CD4-positive, CD25-positive, alpha-beta regulatory T cell (primary cell): ENCODE measurements at regions not wholly inside any gene's neighbourhood (a gene's known extent, or its start where the extent isn't known, plus 50 kb on each side); places are given as distances from the start of the nearest gene placed in this dataset.
"Not testable (repeated sequence)": the region's sequence is repeated elsewhere in the genome, so short reads cannot be mapped to it uniquely, and the experiment has no call there.

Experiments
- ATAC-seq, 2 donors: fragments of 150-1000 bp; cut with Tn5 transposase; one replicate each; pipeline ENCODE4 v1.10.0; 2021; ENCODE audit warnings: low read depth in 2 of 2, moderate number of reproducible peaks in 2 of 2, moderate library complexity in 1 of 2
- DNase-seq, 3 donors: peaks; one replicate each; pipeline versions ENCODE4 v3.0.0 to v3.0.0-alpha.2; 2012 to 2022; ENCODE audit warnings: mixed read lengths in 1 of 3
- H3K27ac ChIP-seq: one replicate; pipeline ENCODE4 v1.7.0; 2013; ENCODE audit warnings: mild to moderate bottlenecking, low read length; ENCODE audit not compliant: insufficient read depth, poor library complexity, severe bottlenecking
- H3K27me3 ChIP-seq: one replicate; pipeline ENCODE4 v1.7.0; 2013; ENCODE audit warnings: low read length; ENCODE audit not compliant: control insufficient read depth, insufficient read depth
- H3K36me3 ChIP-seq: one replicate; pipeline ENCODE4 v1.7.0; 2013; ENCODE audit warnings: mild to moderate bottlenecking, low read length, moderate library complexity; ENCODE audit not compliant: control insufficient read depth, insufficient read depth
- H3K4me1 ChIP-seq: 2 replicates; pipeline ENCODE4 v1.7.0; 2013; ENCODE audit warnings: mild to moderate bottlenecking, low read length; ENCODE audit not compliant: insufficient read depth, control insufficient read depth, poor library complexity, severe bottlenecking
- H3K4me3 ChIP-seq: one replicate; pipeline ENCODE4 v1.7.0; 2013; ENCODE audit warnings: low read depth, mild to moderate bottlenecking, low read length, moderate library complexity
- H3K9me3 ChIP-seq, 2 experiments: 1 replicate in 1 of 2; 2 replicates in 1 of 2; pipeline ENCODE4 v1.7.0; 2013; ENCODE audit warnings: low read length in 2 of 2, mild to moderate bottlenecking in 1 of 2, moderate library complexity in 1 of 2; ENCODE audit not compliant: control insufficient read depth in 2 of 2
- H3K27ac Mint-ChIP-seq, 3 donors: one replicate each; pipeline ENCODE4 v1.8.0; 2020 to 2022; ENCODE audit warnings: mild to moderate bottlenecking in 3 of 3, mixed read lengths in 3 of 3, moderate library complexity in 2 of 3
- H3K27me3 Mint-ChIP-seq: one replicate; pipeline ENCODE4 v1.8.0; 2022; ENCODE audit warnings: mild to moderate bottlenecking, mixed read lengths
- H3K36me3 Mint-ChIP-seq: one replicate; pipeline ENCODE4 v1.8.0; 2020; ENCODE audit warnings: mixed read lengths
- H3K4me1 Mint-ChIP-seq, 4 donors: one replicate each; pipeline ENCODE4 v1.8.0; 2020 to 2022; ENCODE audit warnings: mixed read lengths in 4 of 4, mild to moderate bottlenecking in 1 of 4
- H3K4me3 Mint-ChIP-seq, 4 donors: one replicate each; pipeline ENCODE4 v1.8.0; 2020 to 2022; ENCODE audit warnings: mild to moderate bottlenecking in 4 of 4, mixed read lengths in 4 of 4, moderate library complexity in 3 of 4
- H3K9me3 Mint-ChIP-seq, 7 donors: one replicate each; pipeline ENCODE4 v1.8.0; 2020 to 2022; ENCODE audit warnings: mixed read lengths in 7 of 7, mild to moderate bottlenecking in 3 of 7, moderate library complexity in 2 of 7

DNA sequence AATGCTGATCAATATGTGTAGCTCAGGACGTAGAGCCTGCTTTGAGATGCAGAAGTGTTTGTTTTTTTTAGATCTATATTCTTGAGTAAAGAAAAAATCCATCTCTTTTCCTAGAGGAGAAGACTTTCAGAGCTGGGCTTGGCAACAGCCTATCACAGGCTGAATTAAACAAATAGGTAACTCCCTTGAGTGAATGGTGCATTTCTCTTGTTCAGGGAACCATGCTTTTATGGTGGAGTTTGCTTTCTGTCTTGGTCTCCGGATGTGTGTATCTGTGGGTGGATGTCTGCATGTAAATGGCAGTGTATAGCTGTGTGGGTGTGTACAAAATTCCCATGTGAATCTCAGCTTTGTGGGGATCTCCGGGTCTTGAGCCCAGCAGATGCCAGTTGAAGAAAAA is 82.3 kb upstream of the KRTAP5-11 start:
- H3K27me3 Mint-ChIP-seq, result peaks cover 25% of the 10 kb centered on the region
- not testable (repeated sequence) for H3K9me3 ChIP-seq, ATAC-seq, H3K36me3 ChIP-seq, H3K27ac Mint-ChIP-seq, H3K9me3 Mint-ChIP-seq, H3K27ac ChIP-seq, H3K4me3 ChIP-seq, H3K4me3 Mint-ChIP-seq, H3K27me3 ChIP-seq, H3K4me1 Mint-ChIP-seq, H3K36me3 Mint-ChIP-seq, H3K4me1 ChIP-seq, DNase-seq

DNA sequence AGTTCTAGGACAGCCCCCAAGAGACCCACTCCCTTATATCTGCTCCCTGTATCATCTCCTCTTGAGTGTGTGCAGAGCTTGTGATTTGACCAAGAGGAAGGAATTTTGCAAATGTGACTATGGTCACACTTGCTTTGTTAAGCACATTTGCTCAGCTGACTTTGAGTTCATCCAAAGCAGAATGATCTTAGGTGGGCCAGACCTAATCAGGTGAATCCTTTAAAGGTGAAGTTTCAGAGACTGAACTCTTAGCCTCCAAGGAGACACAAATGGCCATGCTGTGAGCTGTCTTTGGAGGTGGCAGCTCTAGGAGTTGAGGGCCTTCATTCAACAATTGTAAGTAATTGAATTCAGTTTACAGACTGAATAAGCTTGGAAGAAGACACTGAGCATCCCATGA is 115.4 kb upstream of the KRTAP5-11 start:
- not testable (repeated sequence) for H3K27me3 Mint-ChIP-seq, H3K9me3 Mint-ChIP-seq, H3K4me3 ChIP-seq, H3K4me3 Mint-ChIP-seq, H3K36me3 Mint-ChIP-seq, H3K4me1 ChIP-seq, H3K9me3 ChIP-seq, ATAC-seq, H3K27me3 ChIP-seq, H3K36me3 ChIP-seq, DNase-seq, H3K4me1 Mint-ChIP-seq, H3K27ac Mint-ChIP-seq, H3K27ac ChIP-seq

DNA sequence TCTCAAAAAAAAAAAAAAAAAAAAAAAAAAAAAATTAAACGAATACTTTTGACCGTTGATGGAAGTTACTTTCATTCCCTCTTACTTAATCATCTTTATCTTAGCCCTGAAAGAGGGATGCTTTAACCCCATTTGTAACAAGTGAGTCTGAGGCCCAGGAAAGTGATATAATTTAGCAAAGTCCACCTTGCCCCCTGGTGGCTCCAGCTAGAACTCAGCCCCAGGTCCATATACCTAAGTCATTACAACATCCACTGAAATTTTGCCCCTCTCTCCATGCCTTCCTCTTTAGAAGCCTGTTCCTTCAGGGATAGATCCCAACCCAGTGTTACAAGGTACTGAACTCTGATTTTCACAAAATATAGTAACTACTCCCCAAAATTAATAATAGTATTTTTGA is 116.3 kb upstream of the KRTAP5-11 start:
- not testable (repeated sequence) for H3K27ac ChIP-seq, H3K27ac Mint-ChIP-seq, H3K4me1 ChIP-seq, H3K36me3 ChIP-seq, H3K27me3 ChIP-seq, H3K4me3 Mint-ChIP-seq, H3K9me3 Mint-ChIP-seq, ATAC-seq, H3K4me3 ChIP-seq, H3K27me3 Mint-ChIP-seq, H3K9me3 ChIP-seq, H3K4me1 Mint-ChIP-seq, H3K36me3 Mint-ChIP-seq
- DNase-seq, result peak in 1 of 3 donors; percentile 4

DNA sequence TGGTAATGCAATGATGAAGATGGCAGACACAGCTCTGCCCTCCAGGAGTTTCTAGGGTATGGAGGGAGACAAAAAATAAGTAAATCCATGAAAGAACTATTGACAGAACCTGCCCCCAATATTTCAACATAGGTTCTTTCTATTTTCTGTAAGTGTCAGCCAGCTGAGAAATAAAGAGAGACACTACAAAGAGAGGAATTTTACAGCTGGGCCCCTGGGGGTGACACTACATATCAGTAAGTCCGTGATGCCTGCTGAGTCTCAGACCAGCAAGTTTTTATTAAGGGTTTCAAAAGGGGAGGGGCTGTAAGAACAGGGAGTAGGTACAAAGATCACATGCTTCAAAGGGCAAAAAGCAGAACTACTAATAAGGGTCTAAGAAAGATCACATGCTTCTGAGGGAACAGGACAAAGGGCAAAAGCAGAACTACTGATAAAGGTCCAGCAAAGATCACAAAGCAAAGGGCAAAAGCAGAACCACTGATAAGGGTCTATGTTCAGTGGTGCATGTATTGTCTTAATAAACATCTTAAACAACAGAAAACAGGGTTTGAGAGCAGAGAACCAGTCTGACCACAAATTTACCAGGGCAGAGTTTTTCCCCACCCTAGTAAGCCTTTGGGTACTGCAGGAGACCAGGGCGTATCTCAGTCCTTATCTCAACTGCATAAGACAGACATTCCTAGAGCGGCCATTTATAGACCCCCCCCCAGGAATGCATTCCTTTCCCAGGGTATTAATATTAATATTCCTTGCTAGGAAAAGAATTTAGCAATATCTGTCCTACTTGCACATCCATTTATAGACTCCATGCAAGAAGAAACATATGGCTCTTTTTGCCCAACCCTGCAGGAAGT is 119.0 kb upstream of the KRTAP5-11 start:
- H3K4me3 Mint-ChIP-seq, DNase-seq, H3K4me3 ChIP-seq, H3K27ac Mint-ChIP-seq, H3K27ac ChIP-seq, H3K36me3 ChIP-seq, H3K9me3 ChIP-seq, H3K36me3 Mint-ChIP-seq, H3K4me1 Mint-ChIP-seq, H3K9me3 Mint-ChIP-seq, H3K27me3 Mint-ChIP-seq, ATAC-seq, H3K27me3 ChIP-seq, H3K4me1 ChIP-seq: not testable (repeated sequence)

DNA sequence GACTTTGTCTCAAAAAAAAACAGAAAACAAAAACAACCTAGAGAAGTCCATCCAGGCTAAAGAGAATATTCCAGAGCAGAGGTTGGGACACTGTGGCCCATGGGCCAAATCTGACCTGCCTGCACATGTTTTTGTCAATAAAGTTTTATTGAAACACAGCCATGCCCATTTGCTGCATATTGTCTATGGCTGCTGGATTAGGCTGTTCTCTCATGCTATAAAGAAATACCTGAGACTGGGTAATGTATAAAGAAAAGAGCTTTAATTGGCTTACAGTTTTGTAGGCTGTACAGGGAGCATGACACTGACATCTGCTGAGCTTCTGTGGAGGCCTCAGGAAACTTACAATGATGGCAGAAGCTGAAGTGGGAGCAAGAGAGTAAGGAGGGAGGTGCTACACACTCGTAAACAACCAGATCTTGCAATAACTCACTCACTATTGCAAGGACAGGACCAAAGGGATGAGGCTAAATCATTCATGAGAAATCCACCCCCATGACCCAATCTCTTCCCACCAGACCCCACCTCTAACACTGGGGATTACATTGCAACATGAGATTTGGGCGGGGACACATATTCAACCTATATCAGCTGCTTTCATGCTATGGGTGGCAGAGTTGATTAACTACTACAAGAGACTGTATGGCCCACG is 122.5 kb upstream of the KRTAP5-11 start:
- ATAC-seq, H3K9me3 Mint-ChIP-seq, H3K36me3 Mint-ChIP-seq, H3K4me3 Mint-ChIP-seq, H3K4me1 ChIP-seq, H3K4me3 ChIP-seq, H3K27ac ChIP-seq, H3K27me3 ChIP-seq, H3K27ac Mint-ChIP-seq, H3K27me3 Mint-ChIP-seq, DNase-seq, H3K4me1 Mint-ChIP-seq, H3K36me3 ChIP-seq, H3K9me3 ChIP-seq: not testable (repeated sequence)

DNA sequence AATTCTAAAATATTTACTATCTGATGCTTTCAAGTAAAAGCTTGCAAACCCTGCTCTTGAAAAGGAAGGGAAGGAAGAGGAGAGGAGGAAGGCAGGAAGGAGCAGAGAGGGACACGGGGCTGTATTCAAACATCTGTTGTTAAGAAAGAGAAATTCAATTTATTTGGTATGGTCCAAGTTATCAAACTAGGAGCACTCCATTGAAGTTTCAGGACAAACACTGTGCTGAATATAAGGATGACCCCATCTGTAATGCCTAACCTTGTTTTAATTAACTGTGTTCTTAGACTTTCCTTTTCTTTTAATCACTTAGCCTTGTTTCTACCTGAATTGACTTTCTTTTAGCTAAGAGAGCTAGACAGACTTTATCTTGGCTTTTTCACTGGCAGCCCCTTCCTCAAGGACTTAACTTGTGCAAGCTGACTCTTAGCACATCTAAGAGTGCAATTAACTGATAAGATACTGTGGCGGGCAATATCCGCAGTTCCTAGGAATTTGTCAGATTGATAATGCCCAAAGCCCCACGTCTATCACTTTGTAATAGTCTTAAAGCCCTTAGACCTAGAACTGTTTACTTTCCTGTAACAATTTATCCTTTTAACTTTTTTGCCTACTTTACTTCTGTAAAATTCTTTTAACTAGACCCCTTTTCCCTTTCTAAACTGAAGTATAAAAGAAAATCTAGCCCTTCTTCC is 123.2 kb upstream of the KRTAP5-11 start:
- not testable (repeated sequence) for H3K4me3 Mint-ChIP-seq, H3K36me3 ChIP-seq, H3K4me1 Mint-ChIP-seq, H3K4me1 ChIP-seq, H3K27ac Mint-ChIP-seq, H3K9me3 ChIP-seq, H3K27ac ChIP-seq, H3K9me3 Mint-ChIP-seq, H3K4me3 ChIP-seq, H3K27me3 ChIP-seq, DNase-seq, H3K36me3 Mint-ChIP-seq, ATAC-seq, H3K27me3 Mint-ChIP-seq

DNA sequence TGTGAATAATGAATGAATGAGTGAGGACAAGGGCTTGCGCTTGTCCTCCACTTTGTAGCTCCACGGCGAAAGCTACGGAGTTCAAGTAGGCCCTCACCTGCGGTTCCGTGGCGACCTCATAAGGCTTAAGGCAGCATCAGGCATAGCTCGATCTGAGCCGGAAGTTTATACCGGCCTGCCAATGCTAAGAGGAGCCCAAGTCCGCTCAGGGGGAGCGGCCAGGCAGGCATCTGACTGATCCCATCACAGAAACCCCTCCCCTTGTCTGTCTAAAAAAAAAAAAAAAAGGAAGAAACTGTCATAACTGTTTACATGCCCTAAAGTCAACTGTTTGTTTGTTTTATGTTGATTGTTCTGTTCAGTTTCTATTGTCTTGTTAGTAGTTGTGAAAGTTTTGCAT is 124.4 kb upstream of the KRTAP5-11 start:
- not testable (repeated sequence) for H3K4me3 Mint-ChIP-seq, H3K9me3 ChIP-seq, ATAC-seq, H3K9me3 Mint-ChIP-seq, DNase-seq, H3K4me1 Mint-ChIP-seq, H3K27me3 Mint-ChIP-seq, H3K4me1 ChIP-seq, H3K27ac ChIP-seq, H3K36me3 ChIP-seq, H3K27me3 ChIP-seq, H3K36me3 Mint-ChIP-seq, H3K4me3 ChIP-seq
- H3K27ac Mint-ChIP-seq, result peak overlapping the region in 1 of 3 donors; percentile 10

DNA sequence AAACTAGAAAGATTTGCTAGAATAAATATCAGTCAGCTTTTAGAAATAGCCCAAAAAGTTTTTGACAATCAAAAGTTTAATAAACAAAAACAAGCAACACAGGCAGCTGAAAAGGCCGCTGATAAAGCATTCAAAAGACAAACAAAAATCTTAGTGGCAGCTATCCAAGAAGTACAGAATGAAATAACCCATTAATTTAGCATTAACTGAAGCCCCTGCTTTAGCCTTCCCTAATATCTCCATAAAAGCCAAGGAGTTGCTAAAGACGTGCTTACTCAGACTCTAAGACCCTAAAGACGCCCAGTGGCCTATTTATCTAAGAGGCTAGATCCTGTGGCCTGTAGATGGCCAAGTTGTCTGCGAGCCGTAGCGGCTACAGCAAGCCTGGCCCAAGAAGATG is 123.5 kb upstream of the DEFB108B start:
- not testable (repeated sequence) for H3K36me3 ChIP-seq, H3K4me3 Mint-ChIP-seq, H3K9me3 ChIP-seq, H3K27me3 Mint-ChIP-seq, H3K36me3 Mint-ChIP-seq, H3K4me1 ChIP-seq, H3K4me1 Mint-ChIP-seq, H3K27ac Mint-ChIP-seq, H3K9me3 Mint-ChIP-seq, H3K27me3 ChIP-seq, ATAC-seq, DNase-seq
- Histone ChIP-seq H3K4me3 (peak overlapping the region; percentile 71), H3K27ac (peak overlapping the region; percentile 84)
